BLaER1 (cell line): ENCODE measurements at regions not wholly inside any gene's neighbourhood (a gene's known extent, or its start where the extent isn't known, plus 50 kb on each side); places are given as distances from the start of the nearest gene placed in this dataset.
"Not testable (repeated sequence)": the region's sequence is repeated elsewhere in the genome, so short reads cannot be mapped to it uniquely, and the experiment has no call there.

Experiments used
- H3K27ac ChIP-seq: shearing (Covaris generic); formaldehyde crosslinking; 2 replicates; pipeline ENCODE4 v1.8.1; 2022
- H3K27me3 ChIP-seq: shearing (Covaris generic); formaldehyde crosslinking; 2 replicates; pipeline ENCODE4 v1.8.1; 2022
- H3K36me3 ChIP-seq: shearing (Covaris generic); formaldehyde crosslinking; 2 replicates; pipeline ENCODE4 v1.8.1; 2022
- H3K4me1 ChIP-seq: shearing (Covaris generic); formaldehyde crosslinking; 2 replicates; pipeline ENCODE4 v1.8.1; 2022
- H3K4me2 ChIP-seq: shearing (Covaris generic); formaldehyde crosslinking; 2 replicates; pipeline ENCODE4 v1.8.1; 2022
- H3K4me3 ChIP-seq: shearing (Covaris generic); formaldehyde crosslinking; 2 replicates; pipeline ENCODE4 v1.8.1; 2022
- H3K9ac ChIP-seq: shearing (Covaris generic); formaldehyde crosslinking; 2 replicates; pipeline ENCODE4 v1.8.1; 2022
- H3K9me3 ChIP-seq: shearing (Covaris generic); formaldehyde crosslinking; 2 replicates; pipeline ENCODE4 v1.8.1; 2022
- H4K20me1 ChIP-seq: shearing (Covaris generic); formaldehyde crosslinking; 2 replicates; pipeline ENCODE4 v1.8.1; 2022

DNA sequence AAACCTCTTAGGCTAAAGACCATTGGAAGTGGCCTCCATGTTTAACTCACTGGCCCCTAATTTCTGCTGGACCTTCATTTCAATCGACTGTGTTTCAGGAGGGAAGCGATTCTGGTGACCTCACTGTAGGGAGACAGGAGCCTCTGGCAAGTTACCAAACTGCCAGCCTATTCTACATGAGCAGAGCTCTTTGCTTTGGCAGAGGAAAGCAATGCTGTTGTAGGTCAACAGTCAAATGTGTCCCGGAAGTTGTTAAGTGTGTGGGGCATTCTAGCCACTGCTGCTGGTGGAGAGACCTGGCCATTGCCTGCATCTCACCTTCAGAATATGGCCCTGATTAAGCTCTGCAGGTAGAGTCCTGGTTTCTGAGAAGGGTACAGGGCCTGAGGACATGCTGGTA lies 306.8 kb upstream of the NOTCH2NLA start:
- H3K4me2 ChIP-seq, H3K4me1 ChIP-seq, H4K20me1 ChIP-seq, H3K9me3 ChIP-seq, H3K9ac ChIP-seq, H3K4me3 ChIP-seq, H3K36me3 ChIP-seq, H3K27me3 ChIP-seq, H3K27ac ChIP-seq: not testable (repeated sequence)

DNA sequence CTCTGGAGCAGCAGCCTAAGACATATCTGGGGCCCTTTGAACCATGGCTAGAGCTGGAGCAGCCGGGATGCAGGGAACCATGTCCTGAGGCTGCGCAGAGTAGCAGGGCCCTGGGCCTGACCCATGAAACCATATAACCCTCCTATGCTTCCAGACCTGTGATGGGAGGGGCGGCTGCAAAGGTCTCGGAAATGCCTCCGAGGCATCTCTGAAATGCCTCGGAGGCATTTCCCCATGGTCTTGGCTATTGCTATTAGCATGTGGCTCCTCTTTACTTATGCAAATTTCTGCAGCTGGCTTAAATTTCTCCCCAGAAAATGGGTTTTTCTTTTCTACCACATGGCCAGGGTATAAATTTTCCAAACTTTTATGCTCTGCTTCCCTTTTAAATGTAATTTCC lies 302.1 kb upstream of the NOTCH2NLA start:
- H3K4me3 ChIP-seq, H3K27ac ChIP-seq, H3K4me2 ChIP-seq, H4K20me1 ChIP-seq, H3K36me3 ChIP-seq, H3K4me1 ChIP-seq, H3K9me3 ChIP-seq, H3K27me3 ChIP-seq, H3K9ac ChIP-seq: not testable (repeated sequence)

DNA sequence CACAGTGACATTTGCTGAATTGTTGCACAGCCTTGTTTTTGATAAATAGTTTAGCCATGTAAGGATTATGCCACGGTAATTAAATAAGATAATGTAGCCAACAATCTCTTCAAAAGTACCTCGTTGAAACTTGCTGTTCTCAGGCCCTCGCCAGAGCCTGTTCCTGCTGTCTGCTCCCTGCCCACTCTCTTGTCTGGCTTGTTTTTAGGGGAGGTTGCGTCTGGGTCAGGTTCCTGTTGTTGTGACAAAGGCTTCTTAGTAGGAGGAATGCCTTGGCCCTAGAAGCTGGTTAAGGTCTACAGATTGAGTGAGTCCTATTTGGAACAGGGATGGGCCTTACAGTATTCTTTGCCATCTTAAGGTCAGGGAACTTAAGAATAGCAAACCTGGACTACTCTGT lies 294.0 kb upstream of the NOTCH2NLA start:
- H3K4me3 ChIP-seq, H3K36me3 ChIP-seq, H3K4me1 ChIP-seq, H4K20me1 ChIP-seq, H3K27ac ChIP-seq, H3K4me2 ChIP-seq, H3K9ac ChIP-seq, H3K27me3 ChIP-seq, H3K9me3 ChIP-seq: not testable (repeated sequence)

DNA sequence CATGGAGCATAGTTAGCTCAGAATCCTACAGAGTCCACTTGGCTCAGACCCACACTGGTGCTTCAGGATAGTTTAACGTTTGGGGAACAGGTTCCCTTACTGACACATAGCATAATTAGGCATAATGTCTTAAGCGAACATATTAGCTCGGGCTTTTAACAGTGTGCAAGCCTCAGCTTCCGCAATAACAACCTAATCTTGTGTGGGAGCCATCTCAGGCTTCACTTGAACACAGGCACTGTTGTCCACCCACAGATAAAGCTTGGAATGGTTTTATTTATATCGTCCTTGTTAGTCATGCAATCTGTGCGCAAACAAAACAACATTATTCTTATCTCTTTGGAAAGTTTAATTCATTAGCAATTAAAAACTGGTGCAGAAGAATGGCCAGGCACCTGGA lies 293.5 kb upstream of the NOTCH2NLA start:
- H3K9ac ChIP-seq, H3K36me3 ChIP-seq, H3K27me3 ChIP-seq, H3K4me3 ChIP-seq, H4K20me1 ChIP-seq, H3K4me2 ChIP-seq, H3K4me1 ChIP-seq, H3K27ac ChIP-seq, H3K9me3 ChIP-seq: not testable (repeated sequence)

DNA sequence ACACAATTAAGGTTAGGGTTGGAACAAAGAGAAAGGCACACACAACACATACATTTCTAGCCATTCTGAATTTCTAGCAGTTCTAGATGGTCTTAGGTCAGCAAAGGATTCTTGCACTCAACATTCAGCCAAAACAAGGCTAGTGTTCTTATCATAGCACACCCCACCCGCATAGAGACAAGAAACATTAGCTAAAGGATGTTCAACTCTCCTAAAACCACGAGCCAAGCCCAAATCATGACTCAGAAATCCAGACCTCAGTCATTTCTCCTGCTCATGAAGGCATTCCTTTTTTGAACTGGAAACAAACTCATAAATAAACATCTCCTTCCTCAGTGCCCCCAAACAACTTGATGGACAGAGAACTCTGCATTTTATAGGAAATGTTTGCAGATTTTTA lies 293.0 kb upstream of the NOTCH2NLA start:
- H3K27ac ChIP-seq, H3K4me1 ChIP-seq, H3K4me3 ChIP-seq, H3K9me3 ChIP-seq, H3K27me3 ChIP-seq, H3K36me3 ChIP-seq, H4K20me1 ChIP-seq, H3K4me2 ChIP-seq, H3K9ac ChIP-seq: not testable (repeated sequence)

DNA sequence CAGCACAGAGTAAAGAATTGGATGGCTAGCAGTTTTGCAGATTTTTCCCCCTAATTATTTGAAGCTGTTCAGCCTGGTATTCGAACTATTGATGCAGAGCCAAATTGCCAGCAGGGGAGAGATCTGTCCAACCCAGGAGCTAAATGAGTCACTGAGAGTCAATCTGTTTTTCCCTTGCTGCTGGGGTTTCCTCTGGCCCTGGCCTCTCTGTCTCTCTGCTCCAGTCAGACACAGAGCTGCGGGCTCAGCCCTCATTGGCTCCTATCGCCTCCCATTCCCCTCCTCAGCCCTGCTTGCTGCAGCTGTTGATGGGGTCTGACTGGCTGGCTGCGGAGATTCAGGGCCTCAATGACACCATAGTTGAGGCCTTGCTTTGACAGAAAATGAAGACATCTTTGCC lies 284.9 kb upstream of the NOTCH2NLA start:
- not testable (repeated sequence) for H3K9ac ChIP-seq

DNA sequence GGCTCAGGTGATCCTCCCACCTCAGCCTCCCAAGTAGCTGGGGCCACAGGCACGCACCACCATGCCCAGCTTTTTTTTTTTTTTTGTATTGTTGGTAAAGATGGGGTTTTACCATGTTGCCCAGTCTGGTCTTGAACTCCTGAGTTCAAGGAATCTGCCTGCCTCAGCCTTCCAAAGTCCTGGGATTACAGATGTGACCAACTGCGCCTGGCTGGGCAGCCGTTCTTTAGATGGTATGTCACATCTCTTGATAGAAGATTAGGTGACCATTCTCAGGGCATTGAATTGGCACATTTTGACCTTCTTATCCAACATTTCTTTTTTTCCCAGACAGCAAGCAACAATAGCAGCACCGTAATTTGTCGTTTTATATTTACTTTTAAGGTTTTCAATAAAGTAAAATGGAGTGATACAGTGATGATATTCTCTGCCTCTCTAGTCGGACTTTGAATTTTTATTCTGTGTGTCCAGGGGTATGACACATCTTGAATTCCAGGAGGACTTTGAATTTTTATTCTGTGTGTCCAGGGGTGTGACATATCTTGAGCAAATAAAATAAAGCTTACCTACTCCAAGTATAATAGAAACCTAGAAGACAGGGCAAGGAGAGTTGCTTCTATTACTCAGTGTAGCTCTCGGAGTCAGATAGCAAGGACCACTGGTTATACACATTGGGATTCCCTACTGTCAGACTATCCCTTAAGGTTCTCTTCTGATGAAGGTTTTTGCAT lies 282.4 kb upstream of the NOTCH2NLA start:
- not testable (repeated sequence) for H4K20me1 ChIP-seq, H3K36me3 ChIP-seq, H3K4me3 ChIP-seq, H3K9ac ChIP-seq, H3K27me3 ChIP-seq, H3K4me1 ChIP-seq, H3K4me2 ChIP-seq, H3K27ac ChIP-seq, H3K9me3 ChIP-seq

More for the DNA sequence above, 284.9 kb upstream of the NOTCH2NLA start:
- not testable (repeated sequence) for H3K4me3 ChIP-seq, H3K4me1 ChIP-seq, H4K20me1 ChIP-seq, H3K4me2 ChIP-seq, H3K9me3 ChIP-seq, H3K27me3 ChIP-seq, H3K27ac ChIP-seq, H3K36me3 ChIP-seq

DNA sequence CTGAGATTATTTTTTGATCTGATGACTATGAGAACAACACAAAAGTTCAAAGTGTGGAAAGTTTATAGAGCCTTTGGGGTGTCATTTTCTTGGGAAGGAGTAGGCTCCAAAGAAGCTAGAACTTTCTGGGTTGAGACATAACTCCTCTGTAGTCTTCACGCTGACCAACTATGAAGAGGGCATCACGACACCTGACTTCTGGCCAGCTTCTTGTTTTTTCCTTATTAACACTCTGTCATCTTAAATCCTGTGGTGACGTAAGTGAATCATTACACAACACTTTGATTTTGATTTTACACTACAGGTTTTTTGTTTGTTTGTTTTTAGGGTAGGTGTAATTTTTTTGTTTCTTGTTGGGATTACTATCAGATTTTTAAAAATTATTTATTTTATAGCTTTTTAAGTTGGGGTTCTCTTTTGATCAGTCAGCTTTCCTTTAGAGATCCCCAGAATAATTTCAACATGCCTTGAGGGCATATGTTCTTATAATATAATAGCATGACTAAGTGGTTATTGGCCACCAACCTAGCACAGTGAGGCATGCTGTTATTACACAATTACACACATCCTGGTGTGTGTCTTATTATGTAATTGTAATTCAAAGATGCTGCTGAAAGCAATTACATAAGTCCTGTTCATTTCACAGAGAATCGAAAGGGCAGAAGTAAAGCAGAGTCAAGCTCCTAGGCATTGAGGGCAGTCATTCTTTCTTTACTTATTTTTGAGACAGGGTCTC lies 281.6 kb upstream of the NOTCH2NLA start:
- not testable (repeated sequence) for H4K20me1 ChIP-seq, H3K9ac ChIP-seq

DNA sequence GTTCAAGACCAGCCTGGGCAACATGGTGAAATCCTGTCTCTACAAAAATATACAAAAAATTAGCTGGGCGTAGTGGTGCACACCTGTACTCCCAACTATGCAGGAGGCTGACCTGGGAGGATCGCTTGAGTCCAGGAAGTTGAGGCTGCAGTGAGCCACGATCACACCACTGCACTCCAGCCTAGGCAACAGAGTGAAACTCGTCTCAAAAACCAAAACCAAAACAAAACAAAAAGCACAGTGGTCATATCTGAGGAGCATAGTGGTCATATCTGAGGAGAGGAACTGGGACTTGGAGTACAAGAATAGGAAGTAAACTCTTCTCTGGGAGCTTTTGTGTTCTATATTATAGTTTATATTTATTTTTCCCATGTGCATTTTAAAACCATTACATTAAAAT lies 275.3 kb upstream of the NOTCH2NLA start:
- H3K27me3 ChIP-seq, H3K27ac ChIP-seq, H3K9ac ChIP-seq, H3K9me3 ChIP-seq, H3K4me2 ChIP-seq, H3K4me1 ChIP-seq, H4K20me1 ChIP-seq, H3K36me3 ChIP-seq, H3K4me3 ChIP-seq: not testable (repeated sequence)

More for the DNA sequence above, 281.6 kb upstream of the NOTCH2NLA start:
- not testable (repeated sequence) for H3K4me2 ChIP-seq, H3K4me3 ChIP-seq, H3K4me1 ChIP-seq, H3K9me3 ChIP-seq, H3K27ac ChIP-seq, H3K27me3 ChIP-seq, H3K36me3 ChIP-seq

DNA sequence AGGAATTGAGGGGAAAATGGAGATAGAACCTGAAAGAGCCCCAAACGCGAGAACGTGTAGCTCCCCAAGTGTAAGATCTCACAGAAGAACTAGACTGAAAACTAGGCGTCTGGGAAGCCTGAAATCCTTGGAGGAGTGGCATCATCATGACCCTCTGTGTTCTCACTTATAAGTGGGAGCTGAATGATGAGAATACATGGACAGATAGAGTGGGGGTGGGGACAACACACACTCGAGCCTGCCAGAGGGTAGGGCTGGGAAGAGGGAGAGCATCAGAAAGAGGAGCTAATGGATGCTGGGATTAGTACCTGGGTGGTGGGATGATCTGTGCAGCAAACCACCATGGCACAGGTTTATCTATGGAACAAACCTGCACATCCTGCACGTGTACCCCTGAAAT lies 258.7 kb upstream of the NOTCH2NLA start:
- H3K9me3 ChIP-seq, H3K4me3 ChIP-seq, H3K36me3 ChIP-seq, H3K4me1 ChIP-seq, H3K4me2 ChIP-seq, H3K27me3 ChIP-seq, H3K9ac ChIP-seq, H3K27ac ChIP-seq, H4K20me1 ChIP-seq: not testable (repeated sequence)

DNA sequence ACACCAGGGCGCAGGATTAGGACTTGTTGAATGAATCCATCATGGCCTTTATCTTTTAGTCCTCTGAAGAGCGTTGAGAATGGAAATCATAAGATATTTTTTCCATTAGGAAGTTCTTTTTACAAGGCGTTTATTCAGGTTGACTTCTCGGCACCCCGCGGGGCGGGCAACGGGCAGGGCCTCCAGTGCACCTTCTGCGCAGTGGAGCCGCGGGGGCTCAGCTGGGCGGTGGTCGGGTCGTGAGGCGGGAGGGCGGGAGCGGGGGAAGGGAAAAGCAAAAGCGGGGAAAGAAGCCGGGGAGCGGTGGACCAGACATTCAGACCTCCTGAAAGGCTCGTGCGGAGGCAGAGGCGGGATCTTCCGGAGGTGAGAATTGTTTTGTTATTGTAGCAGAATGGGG lies 258.3 kb upstream of the NOTCH2NLA start:
- H3K36me3 ChIP-seq, H3K27me3 ChIP-seq, H3K9me3 ChIP-seq, H3K9ac ChIP-seq, H3K4me1 ChIP-seq, H3K4me3 ChIP-seq, H4K20me1 ChIP-seq, H3K4me2 ChIP-seq, H3K27ac ChIP-seq: not testable (repeated sequence)

DNA sequence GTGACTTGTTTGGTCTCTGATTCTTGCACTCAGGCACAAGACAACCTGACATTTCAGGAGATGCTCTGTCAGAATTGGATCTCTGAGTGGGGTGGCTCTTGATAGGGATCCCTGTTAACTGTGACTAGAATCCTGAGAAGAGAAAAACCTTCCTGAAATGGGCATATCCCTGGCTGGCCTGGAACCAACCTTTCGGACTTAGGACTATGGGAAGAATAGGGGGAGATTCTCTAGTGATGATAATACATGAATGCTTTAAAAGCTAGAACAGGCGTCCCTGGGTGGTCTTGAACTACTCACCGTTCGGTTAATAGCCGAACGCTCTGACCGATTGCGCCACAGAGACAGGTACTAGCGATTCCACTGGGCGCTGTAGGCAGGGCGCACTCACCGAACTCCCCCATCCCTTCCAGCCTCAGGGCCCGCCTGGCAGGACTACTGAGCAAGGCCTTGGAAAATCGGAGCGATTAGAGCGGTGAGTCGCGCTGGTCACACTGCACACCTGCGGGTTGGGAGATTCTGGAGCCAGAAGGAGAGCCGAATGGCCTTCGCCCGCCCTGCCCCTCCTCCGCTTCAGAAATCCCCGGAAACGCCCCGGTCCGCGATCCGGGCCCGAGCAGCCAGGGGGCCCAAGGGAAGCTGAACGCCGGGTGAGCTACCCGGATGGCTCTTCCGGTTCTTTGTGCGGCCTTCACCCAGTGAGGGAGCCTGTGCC lies 257.6 kb upstream of the NOTCH2NLA start:
- not testable (repeated sequence) for H3K9me3 ChIP-seq, H3K4me1 ChIP-seq, H3K9ac ChIP-seq, H3K36me3 ChIP-seq, H3K4me2 ChIP-seq, H4K20me1 ChIP-seq, H3K27me3 ChIP-seq, H3K4me3 ChIP-seq, H3K27ac ChIP-seq

DNA sequence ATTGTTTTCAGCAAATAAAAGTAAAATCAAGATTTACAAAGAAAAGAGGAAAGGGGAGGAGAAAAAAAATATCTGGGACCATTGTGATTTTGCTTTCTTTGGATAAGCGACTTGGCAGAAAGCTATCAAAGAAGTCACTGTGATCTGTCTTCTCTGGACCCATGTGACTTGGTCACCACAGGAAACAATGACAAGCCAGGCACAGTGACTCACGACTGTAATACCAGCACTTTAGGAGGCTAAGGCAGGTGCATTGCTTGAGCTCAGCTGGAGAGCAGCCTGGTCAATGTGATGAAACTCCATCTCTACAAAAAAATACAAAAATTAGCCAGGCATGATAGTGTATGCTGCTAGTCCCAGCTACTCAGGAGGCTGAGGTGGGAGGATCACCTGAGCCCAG lies 255.4 kb upstream of the NOTCH2NLA start:
- not testable (repeated sequence) for H3K9me3 ChIP-seq, H3K36me3 ChIP-seq, H4K20me1 ChIP-seq, H3K4me2 ChIP-seq, H3K4me3 ChIP-seq, H3K9ac ChIP-seq, H3K4me1 ChIP-seq, H3K27ac ChIP-seq, H3K27me3 ChIP-seq

DNA sequence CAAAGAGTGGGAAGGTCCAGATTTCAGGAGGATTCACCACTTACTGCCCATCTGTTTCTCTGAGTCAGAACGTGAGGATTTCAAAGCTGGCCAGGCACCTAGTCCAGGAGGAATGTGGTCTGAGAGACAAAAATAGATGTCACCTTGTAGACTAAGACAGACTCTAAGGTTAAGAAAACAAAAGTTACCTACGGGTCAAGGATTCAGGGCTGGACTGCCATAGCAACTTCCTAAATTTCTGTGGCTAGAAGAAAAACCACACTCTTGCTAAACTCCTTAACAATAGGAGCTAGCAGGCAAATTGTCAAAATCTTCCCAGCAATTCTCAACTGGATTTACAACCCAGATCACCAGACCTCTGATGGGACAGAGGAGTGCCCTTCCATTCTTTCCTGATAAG lies 250.4 kb upstream of the NOTCH2NLA start:
- H3K27me3 ChIP-seq, H3K36me3 ChIP-seq, H3K4me1 ChIP-seq, H3K9ac ChIP-seq, H3K27ac ChIP-seq, H4K20me1 ChIP-seq, H3K4me3 ChIP-seq, H3K9me3 ChIP-seq, H3K4me2 ChIP-seq: not testable (repeated sequence)
